ENCODE measurements at regions not wholly inside any gene's neighbourhood (a gene's known extent, or its start where the extent isn't known, plus 50 kb on each side); places are given as distances from the start of the nearest gene placed in this dataset.

GRCh38 chr4:60128888-60129287, 1071.2 kb upstream of the ADGRL3 start:
- Histone ChIP-seq H3F3A (ENCODE audit: low read depth) (no peaks in the 10 kb centered on the region), H3K9ac (ENCODE audit: low read depth, low read length, poor library complexity, severe bottlenecking) (no peak overlapping the region), H4K20me1 (ENCODE audit: insufficient read depth, low read length, poor library complexity, severe bottlenecking) (no peaks in the 10 kb centered on the region), H3K4me1 (ENCODE audit: insufficient read depth, low read length, poor library complexity, severe bottlenecking) (no peaks in the 10 kb centered on the region), H2AFZ (ENCODE audit: low read length) (no peak overlapping the region), H3K4me2 (ENCODE audit: low read depth, low read length, poor library complexity, severe bottlenecking) (no peak overlapping the region), H3K9me3 (ENCODE audit: insufficient read depth, low read depth, low read length) (no peaks in the 10 kb centered on the region), H3K36me3 (ENCODE audit: insufficient read depth, low read length) (no peaks in the 10 kb centered on the region), H3K79me2 (ENCODE audit: insufficient read depth, low read length) (no peaks in the 10 kb centered on the region), H3K9me2 (replicated peaks; ENCODE audit: low read depth, low read length) (no peaks in the 10 kb centered on the region), H3K27me3 (ENCODE audit: insufficient read depth, low read length, poor library complexity, severe bottlenecking) (no peaks in the 10 kb centered on the region), H3K4me3 (ENCODE audit: low read length, poor library complexity, severe bottlenecking) (no peak overlapping the region)
- TF ChIP-seq, protein P1, sequence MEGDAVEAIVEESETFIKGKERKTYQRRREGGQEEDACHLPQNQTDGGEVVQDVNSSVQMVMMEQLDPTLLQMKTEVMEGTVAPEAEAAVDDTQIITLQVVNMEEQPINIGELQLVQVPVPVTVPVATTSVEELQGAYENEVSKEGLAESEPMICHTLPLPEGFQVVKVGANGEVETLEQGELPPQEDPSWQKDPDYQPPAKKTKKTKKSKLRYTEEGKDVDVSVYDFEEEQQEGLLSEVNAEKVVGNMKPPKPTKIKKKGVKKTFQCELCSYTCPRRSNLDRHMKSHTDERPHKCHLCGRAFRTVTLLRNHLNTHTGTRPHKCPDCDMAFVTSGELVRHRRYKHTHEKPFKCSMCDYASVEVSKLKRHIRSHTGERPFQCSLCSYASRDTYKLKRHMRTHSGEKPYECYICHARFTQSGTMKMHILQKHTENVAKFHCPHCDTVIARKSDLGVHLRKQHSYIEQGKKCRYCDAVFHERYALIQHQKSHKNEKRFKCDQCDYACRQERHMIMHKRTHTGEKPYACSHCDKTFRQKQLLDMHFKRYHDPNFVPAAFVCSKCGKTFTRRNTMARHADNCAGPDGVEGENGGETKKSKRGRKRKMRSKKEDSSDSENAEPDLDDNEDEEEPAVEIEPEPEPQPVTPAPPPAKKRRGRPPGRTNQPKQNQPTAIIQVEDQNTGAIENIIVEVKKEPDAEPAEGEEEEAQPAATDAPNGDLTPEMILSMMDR (conservative IDR thresholded peaks at IDR 0.05; ENCODE audit: low read length), result no peak
- TF ChIP-seq EZH2phosphoT487 (IDR thresholded peaks at IDR 0.05; ENCODE audit: borderline replicate concordance), result no peak

DNA sequence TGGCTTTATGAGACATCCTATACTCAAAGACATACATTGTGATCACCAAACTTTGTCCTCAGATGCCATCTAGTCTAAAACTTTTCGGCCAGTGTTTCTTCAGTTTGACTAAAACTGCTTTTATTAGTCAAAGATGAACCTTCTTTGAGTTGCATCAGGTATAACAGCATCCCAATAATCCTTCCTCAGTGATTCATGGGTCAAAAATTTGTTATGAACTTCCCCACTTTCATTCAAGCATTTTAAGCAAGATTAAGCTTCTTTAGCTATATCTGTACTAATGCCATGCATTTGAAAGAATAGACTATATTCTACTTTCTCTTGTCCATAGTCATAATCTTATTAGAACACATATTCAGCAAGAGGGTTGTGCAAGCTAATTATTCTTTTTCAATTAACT, 1070.4 kb upstream of the ADGRL3 start:
- TF ChIP-seq EZH2phosphoT487 (IDR thresholded peaks at IDR 0.05; ENCODE audit: borderline replicate concordance), result no peak
- Histone ChIP-seq H3K36me3 (ENCODE audit: insufficient read depth, low read length) (no peaks in the 10 kb centered on the region), H4K20me1 (ENCODE audit: insufficient read depth, low read length, poor library complexity, severe bottlenecking) (no peaks in the 10 kb centered on the region), H2AFZ (ENCODE audit: low read length) (no peak overlapping the region), H3K4me3 (ENCODE audit: low read length, poor library complexity, severe bottlenecking) (no peak overlapping the region), H3K4me1 (ENCODE audit: insufficient read depth, low read length, poor library complexity, severe bottlenecking) (no peaks in the 10 kb centered on the region), H3F3A (ENCODE audit: low read depth) (no peaks in the 10 kb centered on the region), H3K27me3 (ENCODE audit: insufficient read depth, low read length, poor library complexity, severe bottlenecking) (no peaks in the 10 kb centered on the region), H3K4me2 (ENCODE audit: low read depth, low read length, poor library complexity, severe bottlenecking) (no peak overlapping the region), H3K9me3 (ENCODE audit: insufficient read depth, low read depth, low read length) (no peaks in the 10 kb centered on the region), H3K9me2 (replicated peaks; ENCODE audit: low read depth, low read length) (no peaks in the 10 kb centered on the region), H3K9ac (ENCODE audit: low read depth, low read length, poor library complexity, severe bottlenecking) (no peak overlapping the region), H3K79me2 (ENCODE audit: insufficient read depth, low read length) (no peaks in the 10 kb centered on the region)

GRCh38 chr4:60133375-60133774, 1066.8 kb upstream of the ADGRL3 start:
- Histone ChIP-seq H3K4me3 (ENCODE audit: low read length, poor library complexity, severe bottlenecking) (no peak overlapping the region), H3K4me1 (ENCODE audit: insufficient read depth, low read length, poor library complexity, severe bottlenecking) (no peaks in the 10 kb centered on the region), H3K79me2 (ENCODE audit: insufficient read depth, low read length) (no peaks in the 10 kb centered on the region), H3K9me3 (ENCODE audit: insufficient read depth, low read depth, low read length) (no peaks in the 10 kb centered on the region), H4K20me1 (ENCODE audit: insufficient read depth, low read length, poor library complexity, severe bottlenecking) (no peaks in the 10 kb centered on the region), H3K27me3 (ENCODE audit: insufficient read depth, low read length, poor library complexity, severe bottlenecking) (no peaks in the 10 kb centered on the region), H3K9me2 (replicated peaks; ENCODE audit: low read depth, low read length) (no peaks in the 10 kb centered on the region), H3K9ac (ENCODE audit: low read depth, low read length, poor library complexity, severe bottlenecking) (no peak overlapping the region), H3K36me3 (ENCODE audit: insufficient read depth, low read length) (no peaks in the 10 kb centered on the region), H3F3A (ENCODE audit: low read depth) (no peaks in the 10 kb centered on the region), H2AFZ (ENCODE audit: low read length) (no peak overlapping the region), H3K4me2 (ENCODE audit: low read depth, low read length, poor library complexity, severe bottlenecking) (no peak overlapping the region)
- no peak for TF ChIP-seq EZH2phosphoT487 (IDR thresholded peaks at IDR 0.05; ENCODE audit: borderline replicate concordance)

GRCh38 chr4:60134099-60134498, 1066.0 kb upstream of the ADGRL3 start:
- no peak overlapping the region for H3K9ac ChIP-seq (ENCODE audit: low read depth, low read length, poor library complexity, severe bottlenecking)

More at GRCh38 chr4:60134099-60134498, 1066.0 kb upstream of the ADGRL3 start:
- Histone ChIP-seq H3K4me2 (ENCODE audit: low read depth, low read length, poor library complexity, severe bottlenecking) (no peak overlapping the region), H3K4me3 (ENCODE audit: low read length, poor library complexity, severe bottlenecking) (no peak overlapping the region), H3K36me3 (ENCODE audit: insufficient read depth, low read length) (no peaks in the 10 kb centered on the region), H2AFZ (ENCODE audit: low read length) (no peak overlapping the region), H3K9me3 (ENCODE audit: insufficient read depth, low read depth, low read length) (no peaks in the 10 kb centered on the region), H4K20me1 (ENCODE audit: insufficient read depth, low read length, poor library complexity, severe bottlenecking) (no peaks in the 10 kb centered on the region), H3F3A (ENCODE audit: low read depth) (no peaks in the 10 kb centered on the region), H3K79me2 (ENCODE audit: insufficient read depth, low read length) (no peaks in the 10 kb centered on the region), H3K4me1 (ENCODE audit: insufficient read depth, low read length, poor library complexity, severe bottlenecking) (no peaks in the 10 kb centered on the region), H3K27me3 (ENCODE audit: insufficient read depth, low read length, poor library complexity, severe bottlenecking) (no peaks in the 10 kb centered on the region), H3K9me2 (replicated peaks; ENCODE audit: low read depth, low read length) (no peaks in the 10 kb centered on the region)
- TF ChIP-seq EZH2phosphoT487 (IDR thresholded peaks at IDR 0.05; ENCODE audit: borderline replicate concordance), result no peak
- TF ChIP-seq, protein P1 (conservative IDR thresholded peaks at IDR 0.05; ENCODE audit: low read length), result no peak
